Endodermal cell (in vitro differentiated cells): ENCODE measurements at regions not wholly inside any gene's neighbourhood (a gene's known extent, or its start where the extent isn't known, plus 50 kb on each side); places are given as distances from the start of the nearest gene placed in this dataset.

ENCODE experiments used
- DNase-seq: peaks from one replicate; pipeline ENCODE4 v3.0.0-alpha.2; 2017
- H3K27ac ChIP-seq: 2 replicates; pipeline ENCODE4 v1.5.1; 2013; ENCODE audit warnings: mild to moderate bottlenecking, low read depth, low read length, moderate library complexity
- H3K27me3 ChIP-seq: 2 replicates; pipeline ENCODE4 v1.6.1; 2013; ENCODE audit warnings: mild to moderate bottlenecking, low read length, moderate library complexity; ENCODE audit not compliant: insufficient read depth, control insufficient read depth, poor library complexity, severe bottlenecking
- H3K36me3 ChIP-seq: 2 replicates; pipeline ENCODE4 v1.7.0; 2013; ENCODE audit warnings: mild to moderate bottlenecking, low read length, moderate library complexity; ENCODE audit not compliant: control insufficient read depth, insufficient read depth
- H3K4me1 ChIP-seq: one replicate; pipeline ENCODE4 v1.7.0; 2013; ENCODE audit warnings: low read length; ENCODE audit not compliant: control insufficient read depth, insufficient read depth
- H3K4me3 ChIP-seq: 2 replicates; pipeline ENCODE4 v1.5.1; 2013; ENCODE audit warnings: mild to moderate bottlenecking, low read length, moderate library complexity
- H3K9ac ChIP-seq: 2 replicates; pipeline ENCODE4 v1.6.1; 2013; ENCODE audit warnings: mild to moderate bottlenecking, low read length, moderate library complexity; ENCODE audit not compliant: poor library complexity, severe bottlenecking; ENCODE audit errors: extremely low read depth
- H3K9me3 ChIP-seq: 2 replicates; pipeline ENCODE4 v1.6.1; 2013; ENCODE audit warnings: mild to moderate bottlenecking, low read length, moderate library complexity; ENCODE audit not compliant: control insufficient read depth
- H3K27ac Mint-ChIP-seq: 2 replicates; pipeline ENCODE4 v1.8.0; 2020; ENCODE audit warnings: mixed read lengths
- H3K27me3 Mint-ChIP-seq: 2 replicates; pipeline ENCODE4 v1.8.0; 2021; ENCODE audit warnings: mild to moderate bottlenecking, mixed read lengths; ENCODE audit not compliant: insufficient read depth
- H3K36me3 Mint-ChIP-seq: 2 replicates; pipeline ENCODE4 v1.8.0; 2020; ENCODE audit warnings: low read depth, mixed read lengths
- H3K4me1 Mint-ChIP-seq: 2 replicates; pipeline ENCODE4 v1.8.0; 2020; ENCODE audit warnings: mixed read lengths
- H3K4me3 Mint-ChIP-seq: 2 replicates; pipeline ENCODE4 v1.8.0; 2020; ENCODE audit warnings: mild to moderate bottlenecking, moderate library complexity, mixed read lengths
- H3K9me3 Mint-ChIP-seq: 2 replicates; pipeline ENCODE4 v1.8.0; 2020; ENCODE audit warnings: mild to moderate bottlenecking, mixed read lengths
- CTCF ChIP-seq: fragments of 200-600 bp; sonication (generic); conservative IDR thresholded peaks from 2 replicates; pipeline ENCODE4 v1.5.0; 2021; ENCODE audit warnings: antibody characterized with exemption, mild to moderate bottlenecking
- WGBS, 2 experiments: methylation state at CpG; one replicate each; pipeline versions ENCODE4 v1.1.5 to v1.1.7; 2013; ENCODE audit warnings: missing lambda C conversion rate in 2 of 2, mixed read lengths in 1 of 2; ENCODE audit not compliant: insufficient coverage in 1 of 2, insufficient read length in 1 of 2; 5-methylcytosine and 5-hydroxymethylcytosine counted together

GRCh38 chr2:65640793-65641103 lies 208.3 kb upstream of the SPRED2 start:
- no peak overlapping the region for H3K4me3 Mint-ChIP-seq
- peaks cover 10% of the 10 kb centered on the region for H3K4me1 Mint-ChIP-seq
- TF ChIP-seq CTCF: no peak
- Histone ChIP-seq H3K36me3 (no peaks in the 10 kb centered on the region), H3K4me3 (no peak overlapping the region), H3K27me3 (no peaks in the 10 kb centered on the region), H3K4me1 (peaks cover 7% of the 10 kb centered on the region), H3K9me3 (no peaks in the 10 kb centered on the region), H3K9ac (no peak overlapping the region), H3K27ac (no peak overlapping the region)
- no peaks in the 10 kb centered on the region for H3K27me3 Mint-ChIP-seq
- 89 to 90% methylated on average over 5 to 8 of the region's 8 CpGs for WGBS, 2 experiments
- H3K9me3 Mint-ChIP-seq: no peaks in the 10 kb centered on the region
- DNase-seq: no peak
- no peaks in the 10 kb centered on the region for H3K36me3 Mint-ChIP-seq
- H3K27ac Mint-ChIP-seq: no peak overlapping the region

GRCh38 chr2:65639156-65639864 lies 206.9 kb upstream of the SPRED2 start:
- Mint-ChIP-seq H3K27ac (no peak overlapping the region), H3K36me3 (no peaks in the 10 kb centered on the region), H3K27me3 (no peaks in the 10 kb centered on the region), H3K4me3 (no peak overlapping the region), H3K9me3 (no peaks in the 10 kb centered on the region), H3K4me1 (peaks cover 10% of the 10 kb centered on the region)
- TF ChIP-seq CTCF: no peak
- Histone ChIP-seq H3K4me1 (peaks cover 7% of the 10 kb centered on the region), H3K36me3 (no peaks in the 10 kb centered on the region), H3K9me3 (no peaks in the 10 kb centered on the region), H3K27me3 (no peaks in the 10 kb centered on the region), H3K4me3 (no peak overlapping the region), H3K27ac (no peak overlapping the region), H3K9ac (no peak overlapping the region)
- DNase-seq: no peak
- WGBS, 2 experiments: 83 to 91% methylated on average over 2 to 6 of the region's 6 CpGs

DNA sequence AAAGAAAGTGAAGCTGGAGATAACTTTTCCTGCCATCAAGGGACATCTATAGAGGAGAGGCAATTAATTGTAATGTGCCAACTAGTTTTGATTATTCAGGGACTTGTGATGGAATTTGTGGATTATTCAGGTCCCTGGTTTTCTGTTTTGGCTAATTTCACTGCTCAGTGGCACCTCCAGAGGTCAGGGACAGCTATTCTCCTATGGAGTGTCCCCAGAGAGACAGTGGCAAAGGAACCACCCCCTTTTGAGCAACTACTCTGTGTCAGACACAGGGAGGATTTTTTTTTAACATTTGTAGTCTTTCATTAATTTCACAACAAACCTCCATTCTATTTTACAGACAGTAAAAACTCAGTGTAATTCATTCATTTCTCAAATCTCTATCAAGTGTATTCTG lies 206.0 kb upstream of the SPRED2 start:
- peaks cover 7% of the 10 kb centered on the region for H3K4me1 ChIP-seq
- Mint-ChIP-seq H3K27ac (no peak overlapping the region), H3K9me3 (no peaks in the 10 kb centered on the region), H3K36me3 (no peaks in the 10 kb centered on the region), H3K4me1 (peaks cover 10% of the 10 kb centered on the region), H3K4me3 (no peak overlapping the region), H3K27me3 (no peaks in the 10 kb centered on the region)
- no peak overlapping the region for H3K27ac ChIP-seq
- H3K9me3 ChIP-seq: no peaks in the 10 kb centered on the region
- no peaks in the 10 kb centered on the region for H3K27me3 ChIP-seq
- no peak overlapping the region for H3K9ac ChIP-seq
- DNase-seq: peak; percentile 61
- no peaks in the 10 kb centered on the region for H3K36me3 ChIP-seq
- H3K4me3 ChIP-seq: no peak overlapping the region
- TF ChIP-seq CTCF: peak; percentile 73
